Ovary (tissue), 7 donors: ENCODE measurements at regions not wholly inside any gene's neighbourhood (a gene's known extent, or its start where the extent isn't known, plus 50 kb on each side); places are given as distances from the start of the nearest gene placed in this dataset.

Experiments used
- DNase-seq, 5 donors: peaks; one replicate each; pipeline ENCODE4 v3.0.0-alpha.2; 2019 to 2020
- H3K27ac ChIP-seq, 2 donors: fragments of 200-600 bp; one replicate each; pipeline versions ENCODE4 v1.5.1 to v1.8.0; 2019 to 2022
- H3K27me3 ChIP-seq: fragments of 200-600 bp; one replicate; pipeline ENCODE4 v1.8.0; 2022
- H3K36me3 ChIP-seq: fragments of 200-600 bp; sonication (generic); one replicate; pipeline ENCODE4 v1.5.1; 2019
- H3K4me1 ChIP-seq: one replicate; pipeline ENCODE4 v1.8.1; 2013; ENCODE audit warnings: mild to moderate bottlenecking, moderate library complexity; ENCODE audit not compliant: insufficient read depth
- H3K4me3 ChIP-seq: fragments of 200-600 bp; sonication (generic); one replicate; pipeline ENCODE4 v1.5.1; 2017
- H3K9me3 ChIP-seq, 2 donors: fragments of 200-600 bp in 1 of 2; sonication (generic) in 1 of 2; one replicate each; pipeline versions ENCODE4 v1.5.1 to v1.8.1; 2013 to 2019; ENCODE audit warnings: mild to moderate bottlenecking in 1 of 2, moderate library complexity in 1 of 2
- EP300 ChIP-seq: sonication (generic); formaldehyde crosslinking; IDR thresholded peaks from one replicate; pipeline ENCODE4 v1.6.1; 2017; ENCODE audit warnings: antibody characterized with exemption
- POLR2A ChIP-seq: fragments of 450-650 bp; IDR thresholded peaks from one replicate; pipeline ENCODE4 v1.6.1; 2017; ENCODE audit warnings: antibody characterized with exemption, mild to moderate bottlenecking, moderate library complexity
- WGBS, 3 donors: extraction: QIAGEN DNeasy Blood & Tissue Kit in 1 of 3; methylation state at CpG; one replicate each; pipeline versions ENCODE4 v1.1.5 to v1.1.7; 2013 to 2017; 5-methylcytosine and 5-hydroxymethylcytosine counted together
- intact Hi-C, 4 donors: fragments of 100-400 bp; cut with DNase I; formaldehyde crosslinking; loops; one replicate each; pipeline versions ENCODE4 v1.11.0 to v1.15.1; 2022 to 2023
- TF ChIP-seq, protein P1 (sequence below), 3 donors: fragments of 450-650 bp in 2 of 3; fragments of 200-600 bp in 1 of 3; IDR thresholded peaks; one replicate each; pipeline versions ENCODE4 v1.5.1 to v1.8.0; 2016 to 2022; ENCODE audit warnings: antibody characterized with exemption in 3 of 3, mild to moderate bottlenecking in 1 of 3
- donor health status: DM: no; HTN: no; CAD: no; lungs with moderate emphysema.
- donor health status: DM: no; HTN: no; CAD: no.
- donor health status: Bipolar disorder and iron deficiency.
- donor health status: DM: no; HTN: no; CAD: no.
- donor health status: DM: yes; HTN: yes; CAD: no.

DNA sequence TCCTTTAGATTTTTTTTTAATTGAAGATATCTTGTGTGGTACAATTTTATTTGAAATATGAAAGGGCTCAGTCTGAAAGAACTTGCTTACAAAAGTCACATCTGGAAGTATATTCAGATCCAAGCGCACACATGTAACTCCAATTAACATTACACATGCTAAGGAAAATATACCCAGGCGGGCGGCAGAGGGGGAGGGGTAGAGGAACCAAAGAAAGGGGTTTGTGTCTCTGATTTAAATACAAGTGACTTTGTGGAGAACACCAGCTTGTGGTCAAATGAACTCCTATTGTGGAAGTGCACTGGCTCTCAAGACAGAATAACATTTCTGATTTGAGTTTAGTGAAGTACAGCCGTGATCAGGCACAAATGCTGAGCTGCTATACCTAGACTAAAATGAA, 280.2 kb upstream of the SOX11 start:
- H3K9me3 ChIP-seq: no peaks in the 10 kb centered on the region
- H3K27ac ChIP-seq: no peak overlapping the region
- no peak for TF ChIP-seq EP300
- TF ChIP-seq, protein P1, sequence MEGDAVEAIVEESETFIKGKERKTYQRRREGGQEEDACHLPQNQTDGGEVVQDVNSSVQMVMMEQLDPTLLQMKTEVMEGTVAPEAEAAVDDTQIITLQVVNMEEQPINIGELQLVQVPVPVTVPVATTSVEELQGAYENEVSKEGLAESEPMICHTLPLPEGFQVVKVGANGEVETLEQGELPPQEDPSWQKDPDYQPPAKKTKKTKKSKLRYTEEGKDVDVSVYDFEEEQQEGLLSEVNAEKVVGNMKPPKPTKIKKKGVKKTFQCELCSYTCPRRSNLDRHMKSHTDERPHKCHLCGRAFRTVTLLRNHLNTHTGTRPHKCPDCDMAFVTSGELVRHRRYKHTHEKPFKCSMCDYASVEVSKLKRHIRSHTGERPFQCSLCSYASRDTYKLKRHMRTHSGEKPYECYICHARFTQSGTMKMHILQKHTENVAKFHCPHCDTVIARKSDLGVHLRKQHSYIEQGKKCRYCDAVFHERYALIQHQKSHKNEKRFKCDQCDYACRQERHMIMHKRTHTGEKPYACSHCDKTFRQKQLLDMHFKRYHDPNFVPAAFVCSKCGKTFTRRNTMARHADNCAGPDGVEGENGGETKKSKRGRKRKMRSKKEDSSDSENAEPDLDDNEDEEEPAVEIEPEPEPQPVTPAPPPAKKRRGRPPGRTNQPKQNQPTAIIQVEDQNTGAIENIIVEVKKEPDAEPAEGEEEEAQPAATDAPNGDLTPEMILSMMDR (IDR thresholded peaks at IDR 0.05): no peak
- TF ChIP-seq POLR2A: no peak
- no peaks in the 10 kb centered on the region for H3K36me3 ChIP-seq
- H3K27me3 ChIP-seq: no peaks in the 10 kb centered on the region
- intact Hi-C loops: no loop called here
- DNase-seq: no peak
- no peaks in the 10 kb centered on the region for H3K4me1 ChIP-seq
- 83 to 93% (median 88%) methylated on average over 4 of the region's 4 CpGs for WGBS, 3 donors
- no peak overlapping the region for H3K4me3 ChIP-seq

DNA sequence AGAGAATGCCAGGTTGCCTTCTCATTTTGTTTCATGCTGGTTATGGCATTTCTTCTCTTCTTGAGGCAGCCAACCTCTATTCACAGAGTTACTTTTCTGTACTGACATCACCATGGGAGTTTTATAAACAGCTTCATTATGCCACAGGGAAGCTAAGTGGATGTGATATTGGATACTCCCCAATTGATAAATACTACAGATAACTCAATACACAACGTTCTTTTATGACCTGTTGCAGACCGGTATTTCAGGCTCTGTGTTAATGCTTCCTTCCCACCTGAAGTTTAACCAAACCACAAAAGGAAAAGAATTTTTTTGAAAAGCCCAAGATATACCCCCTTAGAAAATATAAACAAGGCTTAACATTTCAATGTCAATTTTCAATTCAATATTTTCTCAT, 258.3 kb upstream of the SOX11 start:
- H3K4me1 ChIP-seq: no peaks in the 10 kb centered on the region
- H3K27me3 ChIP-seq: no peaks in the 10 kb centered on the region
- DNase-seq: no peak
- no peak overlapping the region for H3K4me3 ChIP-seq
- intact Hi-C loops: no loop called here
- TF ChIP-seq, protein P1 (IDR thresholded peaks at IDR 0.05): no peak
- no peak for TF ChIP-seq POLR2A
- TF ChIP-seq EP300: no peak
- H3K36me3 ChIP-seq: no peaks in the 10 kb centered on the region
- WGBS, 3 donors: 32 to 44% (median 36%) methylated on average over 2 of the region's 2 CpGs
- no peaks in the 10 kb centered on the region for H3K9me3 ChIP-seq
- no peak overlapping the region for H3K27ac ChIP-seq

DNA sequence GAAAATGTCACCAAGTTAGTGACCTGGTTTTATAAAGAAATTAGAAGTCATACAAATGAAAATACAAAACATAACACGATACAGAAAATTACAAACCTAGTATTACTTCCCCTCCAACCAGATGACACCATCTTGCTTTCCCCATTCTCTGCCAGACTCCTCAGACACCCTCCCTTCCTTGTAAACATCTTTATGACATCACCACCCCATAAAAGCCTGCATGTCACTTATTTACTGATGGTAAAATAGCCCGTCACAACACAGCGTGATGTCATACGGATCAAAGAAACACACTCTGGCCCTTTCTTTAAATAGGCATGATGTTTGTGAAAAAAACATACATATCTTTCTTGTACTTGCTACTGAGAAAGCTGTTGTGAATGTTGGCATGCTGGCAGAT, 254.8 kb upstream of the SOX11 start:
- 87 to 88% (median 87%) methylated on average over 4 of the region's 4 CpGs for WGBS, 3 donors
- Histone ChIP-seq H3K36me3 (no peaks in the 10 kb centered on the region), H3K27me3 (no peaks in the 10 kb centered on the region), H3K4me1 (no peaks in the 10 kb centered on the region), H3K27ac (no peak overlapping the region), H3K4me3 (no peak overlapping the region), H3K9me3 (no peaks in the 10 kb centered on the region)
- no peak for TF ChIP-seq EP300
- no peak for TF ChIP-seq POLR2A
- TF ChIP-seq, protein P1 (IDR thresholded peaks at IDR 0.05): no peak
- intact Hi-C loops: no loop called here
- DNase-seq: no peak

DNA sequence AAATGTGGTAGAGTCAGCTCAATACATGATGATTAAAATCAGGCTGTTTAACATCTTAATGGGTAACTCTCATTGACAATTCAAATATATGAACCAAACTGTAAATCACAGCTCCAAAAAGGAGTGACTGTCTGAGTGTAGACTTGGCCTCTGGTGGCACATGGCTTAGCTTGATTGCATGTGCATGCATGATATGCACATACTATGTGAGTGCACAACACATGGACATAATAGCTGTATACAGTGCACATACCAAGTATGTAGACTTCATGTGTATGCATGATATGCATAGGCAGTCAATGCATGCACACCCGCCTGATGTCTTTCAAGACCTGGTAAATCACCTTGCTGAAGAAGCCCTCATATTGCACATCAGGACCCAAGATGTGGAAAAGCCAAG, 252.0 kb upstream of the SOX11 start:
- Histone ChIP-seq H3K9me3 (no peaks in the 10 kb centered on the region), H3K27ac (no peak overlapping the region), H3K36me3 (no peaks in the 10 kb centered on the region), H3K4me1 (no peaks in the 10 kb centered on the region), H3K4me3 (no peak overlapping the region), H3K27me3 (no peaks in the 10 kb centered on the region)
- TF ChIP-seq EP300 (no peak), POLR2A (no peak)
- TF ChIP-seq, protein P1 (IDR thresholded peaks at IDR 0.05): no peak
- no peak for DNase-seq
- whole genome bisulfite sequencing, 3 donors: 81 to 95% (median 94%) methylated on average over 1 of the region's 1 CpG
- intact Hi-C loops: no loop called here

DNA sequence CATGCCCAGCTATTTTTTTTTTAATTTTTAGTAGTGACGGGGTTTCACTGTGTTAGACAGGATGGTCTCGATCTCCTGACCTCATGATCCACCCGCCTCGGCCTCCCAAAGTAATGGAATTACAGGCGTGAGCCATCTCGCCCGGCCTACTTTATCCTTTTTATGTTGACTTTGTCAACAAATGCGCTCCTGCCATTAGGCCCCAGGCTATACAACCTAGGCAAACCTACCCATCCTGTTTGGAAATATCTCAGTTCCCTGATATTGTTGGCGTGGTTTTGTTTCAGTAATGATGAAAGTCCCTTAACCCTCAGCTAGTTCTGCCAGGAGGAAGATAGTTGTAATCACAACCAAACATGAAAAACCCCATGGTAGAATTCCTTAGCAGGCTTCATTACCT, 249.4 kb upstream of the SOX11 start:
- Histone ChIP-seq H3K36me3 (no peaks in the 10 kb centered on the region), H3K4me1 (no peaks in the 10 kb centered on the region), H3K27ac (no peak overlapping the region), H3K27me3 (no peaks in the 10 kb centered on the region), H3K4me3 (no peak overlapping the region), H3K9me3 (no peaks in the 10 kb centered on the region)
- WGBS, 3 donors: 86 to 95% (median 88%) methylated on average over 9 of the region's 9 CpGs
- intact Hi-C loops: no loop called here
- DNase-seq: no peak
- TF ChIP-seq, protein P1 (IDR thresholded peaks at IDR 0.05): no peak
- TF ChIP-seq POLR2A (no peak), EP300 (no peak)
